Esophagus muscularis mucosa (tissue), 4 donors: ENCODE measurements at regions not wholly inside any gene's neighbourhood (a gene's known extent, or its start where the extent isn't known, plus 50 kb on each side); places are given as distances from the start of the nearest gene placed in this dataset.

Experiments used
- CTCF ChIP-seq, 3 experiments: fragments of 200-600 bp in 2 of 3; fragments of 450-650 bp in 1 of 3; sonication (generic) in 2 of 3; IDR thresholded peaks; one replicate each; pipeline ENCODE4 v1.5.1; 2017 to 2019; ENCODE audit warnings: antibody characterized with exemption in 3 of 3, mild to moderate bottlenecking in 2 of 3, moderate library complexity in 1 of 3
- EP300 ChIP-seq: sonication (generic); formaldehyde crosslinking; IDR thresholded peaks from one replicate; pipeline ENCODE4 v1.6.1; 2017; ENCODE audit warnings: antibody characterized with exemption
- POLR2A ChIP-seq: fragments of 450-650 bp; IDR thresholded peaks from one replicate; pipeline ENCODE4 v1.6.1; 2017; ENCODE audit warnings: antibody characterized with exemption, moderate library complexity, mild to moderate bottlenecking, low read depth
- POLR2AphosphoS5 ChIP-seq, 2 donors: sonication (generic); formaldehyde crosslinking; IDR thresholded peaks; one replicate each; pipeline ENCODE4 v1.6.1; 2017; ENCODE audit warnings: antibody characterized with exemption in 2 of 2

- TF ChIP-seq CTCF (IDR thresholded peaks at IDR 0.05) (no peak), EP300 (no peak), POLR2AphosphoS5 (IDR thresholded peaks at IDR 0.05) (no peak), POLR2A (no peak)
Measured at GRCh38 chr10:78952686-78953085, 116.1 kb upstream of the ZMIZ1 start.
